H1 (cell line): ENCODE measurements at regions not wholly inside any gene's neighbourhood (a gene's known extent, or its start where the extent isn't known, plus 50 kb on each side); places are given as distances from the start of the nearest gene placed in this dataset.

Source experiments
- CTCF ChIA-PET: fragments of 300-600 bp; sonication (Branson Sonifier 250); formaldehyde crosslinking; loops from one replicate; lab custom pipeline; 2021; ENCODE audit not compliant: partially characterized antibody; lab: Charles Lee
- POLR2A ChIA-PET: fragments of 300-600 bp; sonication (Branson Sonifier 250); formaldehyde crosslinking; loops from one replicate; lab custom pipeline; 2021; ENCODE audit warnings: inconsistent platforms; ENCODE audit not compliant: partially characterized antibody; lab: Charles Lee
- DNase-seq, 2 experiments: peaks; one replicate each; pipeline versions ENCODE4 v3.0.0 to v3.0.0-alpha.2; 2010 to 2022; ENCODE audit warnings: low spot score in 2 of 2, low read depth in 1 of 2, mixed read lengths in 1 of 2
- FAIRE-seq: peaks from 2 replicates; lab custom pipeline; 2011; peaks lifted over from hg19 to GRCh38; lab: Jason Lieb, UNC
- H2AFZ ChIP-seq: 2 replicates; pipeline ENCODE4 v1.8.1; 2012; ENCODE audit warnings: low read length, inconsistent platforms
- H2AK5ac ChIP-seq: 2 replicates; pipeline ENCODE4 v1.6.1; 2013; ENCODE audit warnings: low read depth, low read length
- H2BK120ac ChIP-seq: replicated peaks from 2 replicates; pipeline ENCODE3; 2013; ENCODE audit warnings: low read depth, low read length, inconsistent platforms
- H2BK12ac ChIP-seq: 2 replicates; pipeline ENCODE4 v1.6.1; 2013; ENCODE audit warnings: low read depth, low read length
- H2BK15ac ChIP-seq: 2 replicates; pipeline ENCODE4 v1.6.1; 2013; ENCODE audit warnings: low read length
- H2BK20ac ChIP-seq: 2 replicates; pipeline ENCODE4 v1.6.1; 2013; ENCODE audit warnings: low read length
- H2BK5ac ChIP-seq: 2 replicates; pipeline ENCODE4 v1.6.1; 2013; ENCODE audit warnings: low read depth, low read length
- H3K14ac ChIP-seq: 2 replicates; pipeline ENCODE4 v1.6.1; 2013; ENCODE audit warnings: inconsistent platforms; ENCODE audit not compliant: insufficient read length
- H3K18ac ChIP-seq: 2 replicates; pipeline ENCODE4 v1.6.1; 2013; ENCODE audit warnings: low read length; ENCODE audit errors: extremely low read depth
- H3K23ac ChIP-seq: 2 replicates; pipeline ENCODE4 v1.6.1; 2013; ENCODE audit warnings: inconsistent platforms; ENCODE audit not compliant: insufficient read length
- H3K23me2 ChIP-seq: 2 replicates; pipeline ENCODE4 v1.6.1; 2013; ENCODE audit warnings: low read depth, low read length
- H3K27ac ChIP-seq: 2 replicates; pipeline ENCODE4 v1.6.1; 2011; ENCODE audit warnings: low read depth, low read length, inconsistent platforms
- H3K27me3 ChIP-seq, 4 experiments: replicated peaks in 1 of 4; 1 replicate in 1 of 4; 2 replicates in 3 of 4; pipeline versions ENCODE4 v1.6.1 to v1.8.1; 2011 to 2013; ENCODE audit warnings: low read length in 3 of 4, mild to moderate bottlenecking in 3 of 4, inconsistent platforms in 2 of 4, mixed read lengths in 2 of 4, moderate library complexity in 1 of 4; ENCODE audit not compliant: control insufficient read depth in 3 of 4, insufficient read depth in 3 of 4; ENCODE audit errors: extremely low read depth in 1 of 4
- H3K36me3 ChIP-seq, 4 experiments: 2 replicates each; pipeline versions ENCODE4 v1.6.1 to v1.8.1; 2011 to 2013; ENCODE audit warnings: mild to moderate bottlenecking in 4 of 4, low read length in 3 of 4, moderate library complexity in 2 of 4, control low read depth in 1 of 4, inconsistent platforms in 1 of 4; ENCODE audit not compliant: insufficient read depth in 4 of 4, control insufficient read depth in 2 of 4
- H3K4ac ChIP-seq: replicated peaks from 2 replicates; pipeline ENCODE3; 2013; ENCODE audit warnings: low read length, low read depth, mixed read lengths, inconsistent platforms; ENCODE audit not compliant: insufficient read length
- H3K4me1 ChIP-seq, 4 experiments: replicated peaks in 1 of 4; 1 replicate in 1 of 4; 2 replicates in 3 of 4; pipeline versions ENCODE4 v1.6.1 to v1.8.1; 2011 to 2013; ENCODE audit warnings: low read length in 3 of 4, inconsistent platforms in 2 of 4, mixed read lengths in 1 of 4; ENCODE audit not compliant: insufficient read depth in 4 of 4, control insufficient read depth in 3 of 4
- H3K4me2 ChIP-seq, 2 experiments: 2 replicates each; pipeline versions ENCODE4 v1.6.1 to v1.8.1; 2011 to 2013; ENCODE audit warnings: low read depth in 2 of 2, low read length in 2 of 2, control low read depth in 1 of 2, inconsistent platforms in 1 of 2, mild to moderate bottlenecking in 1 of 2; ENCODE audit not compliant: insufficient read depth in 1 of 2
- H3K4me3 ChIP-seq, 4 experiments: fragments of 200-600, 300-600 bp in 1 of 4; sonication (generic), shearing (Covaris generic), sonication (Bioruptor Twin) in 1 of 4; 2 replicates each; pipeline versions ENCODE4 v1.5.1 to v1.8.1; 2011 to 2016; ENCODE audit warnings: low read length in 4 of 4, low read depth in 3 of 4, control low read depth in 2 of 4, inconsistent platforms in 2 of 4, mild to moderate bottlenecking in 2 of 4, mixed read lengths in 1 of 4, moderate library complexity in 1 of 4; ENCODE audit not compliant: insufficient read depth in 2 of 4; ENCODE audit errors: extremely low read depth in 1 of 4
- H3K56ac ChIP-seq: replicated peaks from 2 replicates; pipeline ENCODE3; 2013; ENCODE audit warnings: low read depth, mild to moderate bottlenecking, mixed read lengths, low read length, inconsistent platforms; ENCODE audit not compliant: insufficient read length
- H3K79me1 ChIP-seq: 2 replicates; pipeline ENCODE4 v1.6.1; 2013; ENCODE audit warnings: low read depth, low read length, control low read depth
- H3K79me2 ChIP-seq, 2 experiments: 2 replicates each; pipeline versions ENCODE4 v1.6.1 to v1.8.1; 2012 to 2013; ENCODE audit warnings: low read length in 2 of 2, mild to moderate bottlenecking in 2 of 2, inconsistent platforms in 1 of 2; ENCODE audit not compliant: insufficient read depth in 2 of 2, control insufficient read depth in 1 of 2
- H3K9ac ChIP-seq, 4 experiments: replicated peaks in 1 of 4; 1 replicate in 1 of 4; 2 replicates in 3 of 4; pipeline versions ENCODE4 v1.6.1 to v1.8.1; 2011 to 2013; ENCODE audit warnings: low read depth in 3 of 4, low read length in 3 of 4, control low read depth in 2 of 4, mild to moderate bottlenecking in 2 of 4, moderate library complexity in 2 of 4, inconsistent platforms in 1 of 4; ENCODE audit errors: extremely low read depth in 1 of 4
- H3K9me3 ChIP-seq, 2 experiments: 2 replicates each; pipeline versions ENCODE4 v1.6.1 to v1.8.1; 2012 to 2013; ENCODE audit warnings: mild to moderate bottlenecking in 2 of 2, moderate library complexity in 2 of 2, control low read depth in 1 of 2, inconsistent platforms in 1 of 2, low read depth in 1 of 2, low read length in 1 of 2, mixed read lengths in 1 of 2; ENCODE audit not compliant: insufficient read depth in 2 of 2
- H4K20me1 ChIP-seq, 2 experiments: replicated peaks in 1 of 2; 2 replicates each; pipeline versions ENCODE3 to v1.8.1; 2011 to 2013; ENCODE audit warnings: inconsistent platforms in 2 of 2, low read length in 2 of 2, mild to moderate bottlenecking in 1 of 2; ENCODE audit not compliant: insufficient read depth in 2 of 2, control insufficient read depth in 1 of 2
- H4K5ac ChIP-seq: 2 replicates; pipeline ENCODE4 v1.6.1; 2013; ENCODE audit warnings: low read length, low read depth, mixed read lengths, inconsistent platforms; ENCODE audit not compliant: insufficient read length
- H4K8ac ChIP-seq: 2 replicates; pipeline ENCODE4 v1.8.0; 2013; ENCODE audit warnings: mild to moderate bottlenecking, moderate library complexity, low read length, inconsistent platforms; ENCODE audit not compliant: insufficient read depth; ENCODE audit errors: extremely low read depth
- H4K91ac ChIP-seq: replicated peaks from 2 replicates; pipeline ENCODE3; 2013; ENCODE audit warnings: low read length, mixed read lengths, inconsistent platforms; ENCODE audit not compliant: insufficient read length
- FOSL1 ChIP-seq: IDR thresholded peaks from 2 replicates; pipeline ENCODE4 v1.6.1; 2011; ENCODE audit warnings: mild to moderate bottlenecking, low read depth, low read length, moderate library complexity; ENCODE audit not compliant: insufficient read depth
- NANOG ChIP-seq: IDR thresholded peaks from 2 replicates; pipeline ENCODE4 v1.6.1; 2011; ENCODE audit warnings: low read length, low read depth, mild to moderate bottlenecking, inconsistent platforms; ENCODE audit not compliant: insufficient read depth, poor library complexity, severe bottlenecking
- RNF2 ChIP-seq: fragments of 200-900, 300-1000 bp; sonication (generic); IDR thresholded peaks from 2 replicates; pipeline ENCODE4 v1.7.1; 2016; ENCODE audit warnings: borderline replicate concordance, low read depth, mild to moderate bottlenecking, antibody characterized with exemption, low read length; ENCODE audit not compliant: poor library complexity, severe bottlenecking; ENCODE audit errors: missing control alignments
- SIRT6 ChIP-seq: IDR thresholded peaks from one replicate; pipeline ENCODE4 v1.7.1; 2012; ENCODE audit warnings: low read length, inconsistent platforms
- WGBS, 2 experiments: shearing (Covaris generic) in 1 of 2; methylation state at CpG; one replicate each; pipeline versions ENCODE4 v1.1.6 to v1.1.7; 2013 to 2015; ENCODE audit warnings: low lambda C conversion rate in 2 of 2, mixed read lengths in 2 of 2, inconsistent platforms in 1 of 2, low coverage in 1 of 2, missing lambda C conversion rate in 1 of 2; ENCODE audit not compliant: insufficient replicate concordance in 2 of 2, insufficient coverage in 1 of 2, insufficient read length in 1 of 2; ENCODE audit errors: extremely low coverage in 1 of 2, missing lambda C conversion rate in 1 of 2; 5-methylcytosine and 5-hydroxymethylcytosine counted together

DNA sequence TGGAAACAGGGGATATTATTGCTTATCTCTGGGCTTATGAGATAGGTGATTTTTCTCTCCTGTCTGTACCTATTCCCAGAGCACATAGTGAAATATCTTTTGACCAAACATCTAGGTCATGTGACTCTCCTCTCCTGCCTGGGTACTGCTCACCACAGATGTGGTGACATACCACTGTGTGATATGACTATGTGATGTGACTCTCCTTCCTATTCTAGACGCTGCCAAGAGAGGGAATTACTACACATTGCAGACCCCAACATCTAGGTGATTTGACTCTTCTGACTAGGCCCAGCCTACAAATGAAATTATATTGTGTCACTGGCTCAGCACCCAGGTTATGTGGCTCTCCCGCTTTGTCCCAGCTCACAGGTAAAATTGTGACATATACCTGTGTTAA lies 996.3 kb upstream of the TSPY4 start:
- Histone ChIP-seq H3K18ac (no peak overlapping the region), H2AFZ (no peak overlapping the region), H3K23me2 (no peaks in the 10 kb centered on the region), H3K4me3 (no peak overlapping the region), H3K56ac (no peak overlapping the region), H3K23ac (no peak overlapping the region), H3K79me1 (no peaks in the 10 kb centered on the region), H4K91ac (no peak overlapping the region), H2BK120ac (no peak overlapping the region), H3K79me2 (no peaks in the 10 kb centered on the region), H4K8ac (no peak overlapping the region), H2BK15ac (no peak overlapping the region), H2AK5ac (no peak overlapping the region), H2BK5ac (no peak overlapping the region), H3K27ac (no peak overlapping the region), H3K4me2 (no peak overlapping the region), H4K20me1 (no peaks in the 10 kb centered on the region), H4K5ac (no peak overlapping the region), H3K4me1 (no peaks in the 10 kb centered on the region), H2BK20ac (no peak overlapping the region), H3K14ac (no peak overlapping the region), H3K9me3 (peaks cover 11 to 68% of the 10 kb centered on the region in 2 experiments; a peak in 3 of 4 replicates), H3K27me3 (no peaks in the 10 kb centered on the region), H2BK12ac (no peak overlapping the region), H3K9ac (no peak overlapping the region), H3K4ac (no peak overlapping the region), H3K36me3 (no peaks in the 10 kb centered on the region)
- FAIRE-seq (no peak), DNase-seq (no peak)
- POLR2A ChIA-PET, result no interaction called here
- CTCF ChIA-PET, result no interaction called here
- 80% methylated on average over 1 of the region's 2 CpGs; no CpG with 5 or more reads in 1 of the 2 experiments for WGBS, 2 experiments
- TF ChIP-seq NANOG (no peak), FOSL1 (no peak), RNF2 (no peak), SIRT6 (no peak)
- TF ChIP-seq, all 59 proteins: peak for 0
